Erythroblast (primary cell): ENCODE measurements at regions not wholly inside any gene's neighbourhood (a gene's known extent, or its start where the extent isn't known, plus 50 kb on each side); places are given as distances from the start of the nearest gene placed in this dataset.

ENCODE experiments used
- GATA1 ChIP-seq: IDR thresholded peaks from 2 replicates; pipeline ENCODE4 v1.6.1; 2011; ENCODE audit warnings: low read depth, mild to moderate bottlenecking, control low read depth, low read length, moderate library complexity
- POLR2A ChIP-seq: IDR thresholded peaks from 2 replicates; pipeline ENCODE4 v1.6.1; 2011; ENCODE audit warnings: mild to moderate bottlenecking, low read length

GRCh38 chr11:113578715-113579250 is 103.6 kb upstream of the DRD2 start:
- no peak for TF ChIP-seq POLR2A
- TF ChIP-seq GATA1 = no peak
